ENCODE measurements at regions not wholly inside any gene's neighbourhood (a gene's known extent, or its start where the extent isn't known, plus 50 kb on each side); places are given as distances from the start of the nearest gene placed in this dataset.

GRCh38 chr6:170050591-170051041 lies 240.3 kb downstream of the DLL1 start:
- H3K9me3 Mint-ChIP-seq (ENCODE audit: unreplicated experiment): peaks cover 24% of the 10 kb centered on the region

DNA sequence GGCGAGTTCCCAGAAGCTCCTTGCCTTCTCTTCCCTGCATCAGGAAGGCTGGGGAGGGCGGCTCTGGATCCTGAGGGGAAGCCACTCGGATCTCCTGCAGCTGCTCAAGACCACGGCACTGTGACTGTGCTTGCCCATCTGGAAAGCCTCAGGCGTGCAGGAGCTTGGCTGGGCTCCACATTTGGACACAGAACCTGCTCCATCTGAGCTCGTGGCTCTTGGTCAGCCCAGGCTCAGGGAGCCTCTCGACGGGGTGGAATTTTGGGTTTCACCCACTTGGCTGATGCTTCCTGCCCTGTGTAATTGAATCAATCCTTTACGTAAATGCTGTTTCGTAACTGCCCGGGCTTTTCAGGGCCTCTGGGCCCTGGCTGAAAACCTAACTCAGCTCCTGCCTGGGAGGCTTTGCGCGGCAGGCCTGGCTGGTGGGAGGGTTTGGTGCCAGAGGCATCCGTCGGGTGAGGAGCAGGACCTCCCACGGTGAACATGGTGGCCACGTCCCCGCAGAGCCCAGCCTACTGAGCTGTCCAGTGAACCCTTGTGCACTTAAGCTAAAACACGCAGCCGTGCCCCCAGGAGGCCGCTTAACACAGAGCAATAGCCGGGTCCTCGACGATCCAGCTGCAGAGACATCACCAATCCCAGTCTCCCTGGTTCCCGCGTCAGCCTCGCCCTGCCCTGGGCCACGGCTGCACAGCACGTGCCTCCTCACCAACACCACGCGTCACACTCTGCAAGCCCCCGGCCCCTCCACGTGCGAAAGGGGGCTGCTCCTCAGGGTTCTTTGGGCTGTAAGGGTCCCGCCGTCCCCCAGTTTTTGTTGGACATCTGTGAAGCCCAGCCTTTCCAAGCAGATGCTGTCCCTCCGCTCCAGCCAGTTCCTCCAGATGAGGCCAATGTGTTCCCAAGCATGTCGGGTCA lies 241.0 kb downstream of the DLL1 start:
- DNase-seq (ENCODE audit: extremely low spot score, unreplicated experiment): peak; percentile 76
- TF ChIP-seq, protein P1, sequence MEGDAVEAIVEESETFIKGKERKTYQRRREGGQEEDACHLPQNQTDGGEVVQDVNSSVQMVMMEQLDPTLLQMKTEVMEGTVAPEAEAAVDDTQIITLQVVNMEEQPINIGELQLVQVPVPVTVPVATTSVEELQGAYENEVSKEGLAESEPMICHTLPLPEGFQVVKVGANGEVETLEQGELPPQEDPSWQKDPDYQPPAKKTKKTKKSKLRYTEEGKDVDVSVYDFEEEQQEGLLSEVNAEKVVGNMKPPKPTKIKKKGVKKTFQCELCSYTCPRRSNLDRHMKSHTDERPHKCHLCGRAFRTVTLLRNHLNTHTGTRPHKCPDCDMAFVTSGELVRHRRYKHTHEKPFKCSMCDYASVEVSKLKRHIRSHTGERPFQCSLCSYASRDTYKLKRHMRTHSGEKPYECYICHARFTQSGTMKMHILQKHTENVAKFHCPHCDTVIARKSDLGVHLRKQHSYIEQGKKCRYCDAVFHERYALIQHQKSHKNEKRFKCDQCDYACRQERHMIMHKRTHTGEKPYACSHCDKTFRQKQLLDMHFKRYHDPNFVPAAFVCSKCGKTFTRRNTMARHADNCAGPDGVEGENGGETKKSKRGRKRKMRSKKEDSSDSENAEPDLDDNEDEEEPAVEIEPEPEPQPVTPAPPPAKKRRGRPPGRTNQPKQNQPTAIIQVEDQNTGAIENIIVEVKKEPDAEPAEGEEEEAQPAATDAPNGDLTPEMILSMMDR (IDR thresholded peaks at IDR 0.05): no peak
- Mint-ChIP-seq H3K36me3 (ENCODE audit: unreplicated experiment) (no peaks in the 10 kb centered on the region), H3K27ac (ENCODE audit: unreplicated experiment) (no peak overlapping the region), H3K9me3 (ENCODE audit: unreplicated experiment) (peaks cover 25% of the 10 kb centered on the region), H3K4me1 (ENCODE audit: unreplicated experiment) (no peaks in the 10 kb centered on the region), H3K27me3 (ENCODE audit: unreplicated experiment) (no peaks in the 10 kb centered on the region), H3K4me3 (ENCODE audit: unreplicated experiment) (no peak overlapping the region)

More at GRCh38 chr6:170050591-170051041, 240.3 kb downstream of the DLL1 start:
- H3K27ac Mint-ChIP-seq (ENCODE audit: unreplicated experiment): no peak overlapping the region
- no peak overlapping the region for H3K4me3 Mint-ChIP-seq (ENCODE audit: unreplicated experiment)
- H3K36me3 Mint-ChIP-seq (ENCODE audit: unreplicated experiment): no peaks in the 10 kb centered on the region
- no peaks in the 10 kb centered on the region for H3K27me3 Mint-ChIP-seq (ENCODE audit: unreplicated experiment)
- H3K4me1 Mint-ChIP-seq (ENCODE audit: unreplicated experiment): no peaks in the 10 kb centered on the region
- TF ChIP-seq, protein P1 (IDR thresholded peaks at IDR 0.05): no peak
- DNase-seq (ENCODE audit: extremely low spot score, unreplicated experiment): no peak

DNA sequence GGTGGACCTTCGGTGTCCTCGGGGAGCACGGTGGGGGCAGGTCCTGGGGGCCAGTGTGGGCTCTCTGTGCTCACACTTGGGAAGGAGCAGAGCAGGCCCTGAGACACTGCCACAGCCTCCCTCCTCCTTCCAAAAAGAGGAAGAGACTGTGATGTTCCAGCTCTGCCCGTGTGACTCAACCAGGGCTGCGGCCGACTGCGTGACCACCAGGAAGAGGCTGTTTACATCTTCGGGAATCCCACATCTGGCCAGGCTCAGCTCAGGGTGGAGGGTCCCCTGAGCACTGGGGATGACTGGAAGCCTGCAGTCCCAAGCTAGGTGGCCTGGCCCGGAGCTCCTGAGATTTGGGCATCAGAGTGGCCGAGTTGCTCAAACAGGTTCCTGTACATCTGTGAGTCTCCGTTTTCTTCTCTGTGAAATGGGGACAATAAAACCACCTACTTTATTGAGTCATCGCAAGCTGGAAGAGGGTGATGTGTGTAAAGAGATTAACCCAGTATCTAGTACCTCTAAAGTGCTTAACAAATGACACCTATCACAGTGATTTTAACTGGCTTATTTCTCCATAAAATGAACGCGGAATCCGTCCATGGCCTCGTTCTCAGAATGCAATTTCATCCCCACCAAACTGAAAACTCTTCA lies 242.1 kb downstream of the DLL1 start:
- peak; percentile 73 for DNase-seq (ENCODE audit: extremely low spot score, unreplicated experiment)
- Mint-ChIP-seq H3K36me3 (ENCODE audit: unreplicated experiment) (no peaks in the 10 kb centered on the region), H3K4me1 (ENCODE audit: unreplicated experiment) (no peaks in the 10 kb centered on the region), H3K27me3 (ENCODE audit: unreplicated experiment) (no peaks in the 10 kb centered on the region), H3K9me3 (ENCODE audit: unreplicated experiment) (peaks cover 19% of the 10 kb centered on the region), H3K4me3 (ENCODE audit: unreplicated experiment) (no peak overlapping the region), H3K27ac (ENCODE audit: unreplicated experiment) (no peak overlapping the region)
- TF ChIP-seq, protein P1 (IDR thresholded peaks at IDR 0.05): no peak

GRCh38 chr6:170047823-170048222 lies 243.1 kb downstream of the DLL1 start:
- TF ChIP-seq, protein P1 (IDR thresholded peaks at IDR 0.05): no peak

More at GRCh38 chr6:170047823-170048222, 243.1 kb downstream of the DLL1 start:
- Mint-ChIP-seq H3K27me3 (ENCODE audit: unreplicated experiment) (no peaks in the 10 kb centered on the region), H3K9me3 (ENCODE audit: unreplicated experiment) (peaks cover 19% of the 10 kb centered on the region), H3K4me1 (ENCODE audit: unreplicated experiment) (no peaks in the 10 kb centered on the region), H3K27ac (ENCODE audit: unreplicated experiment) (no peak overlapping the region), H3K4me3 (ENCODE audit: unreplicated experiment) (no peak overlapping the region), H3K36me3 (ENCODE audit: unreplicated experiment) (no peaks in the 10 kb centered on the region)
- DNase-seq (ENCODE audit: extremely low spot score, unreplicated experiment): no peak

Data from osteocyte (in vitro differentiated cells).